ENCODE measurements at regions not wholly inside any gene's neighbourhood (a gene's known extent, or its start where the extent isn't known, plus 50 kb on each side); places are given as distances from the start of the nearest gene placed in this dataset.
"Not testable (repeated sequence)": the region's sequence is repeated elsewhere in the genome, so short reads cannot be mapped to it uniquely, and the experiment has no call there.

DNA sequence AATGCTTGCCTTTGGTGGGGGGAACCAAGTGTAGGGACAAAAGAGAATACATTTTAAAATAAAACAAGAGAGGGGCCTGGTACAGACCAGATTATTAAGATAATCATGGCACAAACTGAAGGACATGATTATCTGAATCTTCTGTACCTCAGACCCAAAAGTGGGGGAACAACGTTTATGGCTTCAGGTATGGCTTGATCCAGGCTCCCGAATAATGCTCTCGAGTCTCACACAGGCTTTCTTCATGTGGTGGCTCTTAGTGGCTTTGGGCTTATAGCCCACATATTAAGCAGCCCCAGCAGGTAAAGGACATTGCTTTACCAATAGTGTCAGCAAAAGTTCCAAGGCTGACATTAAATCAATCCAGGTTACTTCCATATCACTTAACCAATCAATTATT is 106.8 kb upstream of the FOXK1 start:
- H3K4me1 Mint-ChIP-seq: no peaks in the 10 kb centered on the region
- no peak for DNase-seq
- H3K36me3 Mint-ChIP-seq (ENCODE audit: low read depth): no peaks in the 10 kb centered on the region
- intact Hi-C loops (cut with micrococcal nuclease): no loop called here
- no peak overlapping the region for H3K27ac Mint-ChIP-seq
- peaks cover 9% of the 10 kb centered on the region for H3K9me3 Mint-ChIP-seq
- H3K27me3 Mint-ChIP-seq: no peaks in the 10 kb centered on the region
- no peak overlapping the region for H3K4me3 Mint-ChIP-seq

DNA sequence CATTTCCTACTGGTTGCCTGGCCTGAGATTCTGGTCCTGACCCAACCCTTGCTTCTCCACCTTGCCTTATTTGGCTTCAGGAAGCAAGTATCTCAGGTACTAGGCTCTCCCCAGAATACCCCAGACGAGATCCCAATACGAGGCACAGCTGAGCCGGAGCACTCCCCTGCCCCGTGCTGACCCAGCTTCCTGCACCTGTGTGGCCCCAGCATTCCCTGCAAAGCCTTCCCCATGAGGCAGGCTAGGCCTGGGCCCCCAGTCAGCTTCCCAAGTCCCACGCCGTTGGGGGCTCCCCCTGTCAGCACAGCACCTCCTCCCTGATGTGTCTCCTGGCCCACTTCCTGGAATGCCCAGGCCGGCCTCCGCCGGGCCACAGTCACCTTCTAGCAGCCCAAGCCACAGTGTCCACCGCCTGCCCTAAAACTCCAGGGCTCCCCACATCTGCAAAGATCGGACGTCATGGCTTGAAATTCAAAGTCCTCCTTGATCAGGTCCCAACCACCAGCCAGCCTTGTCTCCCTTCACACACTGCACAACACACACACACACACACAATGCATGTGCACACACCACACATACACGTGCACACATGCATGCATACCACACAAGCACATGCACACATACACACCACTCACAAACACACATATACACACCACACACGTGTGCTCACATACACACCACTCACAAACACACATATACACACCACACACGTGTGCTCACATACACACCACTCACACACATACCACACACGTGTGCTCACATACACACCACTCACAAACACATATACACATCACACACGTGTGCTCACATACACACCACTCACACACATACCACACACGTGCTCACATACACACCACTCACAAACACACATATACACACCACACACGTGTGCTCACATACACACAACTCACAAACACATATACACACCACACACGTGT is 78.9 kb upstream of the FOXK1 start:
- Mint-ChIP-seq H3K4me3 (no peak overlapping the region), H3K4me1 (no peaks in the 10 kb centered on the region), H3K27me3 (no peaks in the 10 kb centered on the region), H3K36me3 (ENCODE audit: low read depth) (no peaks in the 10 kb centered on the region), H3K9me3 (no peaks in the 10 kb centered on the region), H3K27ac (no peak overlapping the region)
- intact Hi-C loops (cut with micrococcal nuclease): no loop called here
- DNase-seq: no peak

DNA sequence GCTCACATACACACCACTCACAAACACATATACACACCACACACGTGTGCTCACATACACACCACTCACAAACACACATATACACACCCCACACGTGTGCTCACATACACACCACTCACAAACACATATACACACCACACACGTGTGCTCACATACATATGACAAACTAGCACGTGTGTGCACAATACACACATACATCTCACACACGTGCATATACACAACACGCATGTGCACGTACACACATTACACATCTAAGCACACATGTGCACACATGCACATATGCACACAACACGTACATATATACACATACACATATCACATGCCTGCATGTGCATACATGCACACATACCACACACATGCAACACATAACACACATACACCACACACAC is 78.3 kb upstream of the FOXK1 start:
- Mint-ChIP-seq H3K36me3 (ENCODE audit: low read depth) (no peaks in the 10 kb centered on the region), H3K9me3 (no peaks in the 10 kb centered on the region), H3K27ac (no peak overlapping the region), H3K4me3 (no peak overlapping the region), H3K4me1 (no peaks in the 10 kb centered on the region), H3K27me3 (no peaks in the 10 kb centered on the region)
- no peak for DNase-seq
- intact Hi-C loops (cut with micrococcal nuclease): no loop called here

DNA sequence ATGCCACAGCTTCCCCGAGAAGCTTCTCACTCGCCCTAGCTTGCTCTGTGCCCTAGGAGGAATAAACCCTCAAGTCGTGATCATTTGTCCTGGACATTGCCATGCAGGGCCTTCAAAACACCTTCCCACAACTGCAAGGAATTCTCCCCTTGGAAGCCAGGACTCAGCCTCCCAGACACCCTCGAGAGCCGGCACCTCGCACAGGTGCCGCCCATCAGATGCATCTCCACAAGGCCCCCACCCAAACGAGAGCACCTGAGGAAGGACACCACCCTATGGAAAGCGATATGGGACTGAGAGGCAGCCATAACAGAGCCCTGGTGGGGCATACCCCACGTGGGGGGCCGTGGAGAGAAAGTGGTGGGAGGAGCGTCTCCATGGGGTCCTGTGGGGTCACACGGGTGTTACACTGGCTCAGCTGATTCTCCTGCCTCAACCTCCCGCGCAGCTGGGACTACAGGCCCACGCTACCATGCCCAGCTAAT is 77.6 kb upstream of the FOXK1 start:
- intact Hi-C loops (cut with micrococcal nuclease): no loop called here

DNA sequence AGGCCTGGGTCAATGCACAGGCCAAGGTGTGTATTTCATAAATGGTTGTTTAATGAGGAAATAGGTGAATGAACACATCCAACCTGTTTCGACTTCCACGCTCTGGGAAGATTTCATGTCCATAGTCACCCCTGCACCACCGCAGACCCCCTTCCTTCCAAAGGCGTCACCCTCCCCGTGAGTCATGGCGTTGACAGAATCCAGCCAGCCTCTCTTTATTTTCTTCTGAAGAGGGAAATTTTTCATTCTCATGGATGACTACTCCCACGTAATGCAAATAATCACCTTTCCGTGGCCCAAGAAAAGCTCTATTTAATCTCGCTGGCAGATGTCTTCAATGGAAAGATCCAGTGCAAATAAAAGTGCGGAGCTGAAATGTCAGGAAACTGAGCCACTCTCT is 75.3 kb upstream of the FOXK1 start:
- H3K27ac Mint-ChIP-seq: no peak overlapping the region
- no peaks in the 10 kb centered on the region for H3K4me1 Mint-ChIP-seq
- intact Hi-C loops (cut with micrococcal nuclease): no loop called here
- no peak for DNase-seq
- H3K27me3 Mint-ChIP-seq: no peaks in the 10 kb centered on the region
- no peaks in the 10 kb centered on the region for H3K9me3 Mint-ChIP-seq
- H3K36me3 Mint-ChIP-seq (ENCODE audit: low read depth): no peaks in the 10 kb centered on the region
- no peak overlapping the region for H3K4me3 Mint-ChIP-seq

More for the DNA sequence above, 77.6 kb upstream of the FOXK1 start:
- no peaks in the 10 kb centered on the region for H3K27me3 Mint-ChIP-seq
- no peak overlapping the region for H3K4me3 Mint-ChIP-seq
- no peaks in the 10 kb centered on the region for H3K4me1 Mint-ChIP-seq
- no peak for DNase-seq
- H3K36me3 Mint-ChIP-seq (ENCODE audit: low read depth): no peaks in the 10 kb centered on the region
- no peak overlapping the region for H3K27ac Mint-ChIP-seq
- H3K9me3 Mint-ChIP-seq: no peaks in the 10 kb centered on the region

DNA sequence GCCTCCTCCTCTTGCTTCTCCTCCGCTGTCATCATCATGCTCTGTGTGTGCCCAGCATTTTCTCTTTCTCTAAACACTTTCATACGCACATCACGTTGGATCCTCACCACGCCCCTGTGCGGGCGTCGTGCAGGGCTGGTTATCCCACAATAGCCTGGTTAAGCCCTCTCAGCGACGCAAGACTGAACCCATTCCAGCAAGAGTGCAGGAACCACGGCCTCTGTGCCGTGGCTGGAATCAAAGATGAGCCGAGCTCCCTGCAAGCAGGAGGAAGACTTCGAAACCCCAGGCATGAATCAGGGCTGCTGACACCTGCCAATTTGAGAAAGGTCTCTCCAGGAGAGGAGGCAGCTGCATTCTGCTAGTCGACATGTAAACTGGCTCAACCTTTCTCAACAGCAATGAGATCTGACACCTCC is 74.8 kb upstream of the FOXK1 start:
- H3K27me3 Mint-ChIP-seq: no peaks in the 10 kb centered on the region
- intact Hi-C loops (cut with micrococcal nuclease): no loop called here
- H3K9me3 Mint-ChIP-seq: no peaks in the 10 kb centered on the region
- DNase-seq: no peak
- H3K36me3 Mint-ChIP-seq (ENCODE audit: low read depth): no peaks in the 10 kb centered on the region
- no peaks in the 10 kb centered on the region for H3K4me1 Mint-ChIP-seq
- no peak overlapping the region for H3K4me3 Mint-ChIP-seq
- no peak overlapping the region for H3K27ac Mint-ChIP-seq

DNA sequence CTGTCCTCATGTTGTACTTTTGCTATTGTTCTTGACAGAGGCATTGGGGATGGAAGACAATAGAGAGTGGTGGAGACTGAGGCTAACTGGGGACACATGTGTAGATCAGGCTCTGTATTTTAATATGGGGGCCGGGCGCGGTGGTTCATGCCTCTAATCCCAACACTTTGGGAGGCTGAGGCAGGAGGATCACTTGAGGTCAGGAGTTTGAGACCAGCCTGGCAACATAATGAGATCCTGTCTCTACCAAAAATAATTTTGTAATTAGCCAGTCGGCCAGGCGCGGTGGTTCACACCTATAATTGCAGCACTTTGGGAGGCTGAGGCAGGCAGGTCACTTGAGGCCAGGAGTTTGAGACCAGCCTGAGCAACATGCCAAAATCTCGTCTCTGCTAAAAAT is 72.5 kb upstream of the FOXK1 start:
- H3K27ac Mint-ChIP-seq; DNase-seq; intact Hi-C loops (cut with micrococcal nuclease); H3K4me3 Mint-ChIP-seq; H3K36me3 Mint-ChIP-seq (ENCODE audit: low read depth); H3K9me3 Mint-ChIP-seq; H3K27me3 Mint-ChIP-seq: not testable (repeated sequence)
- peaks cover 10% of the 10 kb centered on the region for H3K4me1 Mint-ChIP-seq

DNA sequence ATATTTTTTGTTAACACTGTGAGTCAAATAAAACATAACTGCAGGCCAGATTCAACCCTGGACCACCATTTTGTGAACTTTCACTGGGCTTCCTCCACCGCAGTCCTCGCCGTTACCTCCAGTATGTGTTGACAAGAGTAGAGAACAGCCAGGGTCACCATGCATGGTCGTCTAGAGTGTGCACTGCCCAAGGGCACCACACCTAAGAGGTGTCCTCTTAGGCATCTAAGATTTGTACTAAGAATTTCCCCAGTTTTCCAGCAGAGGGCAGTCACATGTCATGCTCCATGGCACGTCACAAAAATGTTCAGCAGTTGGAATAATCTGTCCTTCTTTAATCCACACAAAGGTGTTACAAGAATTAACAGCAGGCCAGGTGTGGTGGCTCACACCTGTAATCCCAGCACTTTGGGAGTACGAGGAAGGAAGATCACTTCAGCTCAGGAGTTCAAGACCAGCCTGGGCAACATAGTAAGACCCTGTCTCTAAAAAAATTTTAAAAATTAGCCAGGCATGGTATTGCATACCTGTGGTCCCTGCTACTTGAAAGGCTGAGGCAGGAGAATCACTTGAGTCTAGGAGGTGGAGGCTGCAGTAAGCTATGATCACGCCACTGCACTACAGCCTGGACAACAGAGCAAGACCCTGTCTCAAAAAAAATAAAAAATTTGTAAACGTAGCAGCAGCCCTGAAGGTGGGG is 71.2 kb upstream of the FOXK1 start:
- H3K9me3 Mint-ChIP-seq: no peaks in the 10 kb centered on the region
- intact Hi-C loops (cut with micrococcal nuclease): loop anchor here (1.0 to 10.0 kb wide), 3 partner anchors 74 to 274 kb away; partner anchors contain the start of gene RADIL
- H3K36me3 Mint-ChIP-seq (ENCODE audit: low read depth): no peaks in the 10 kb centered on the region
- peak; percentile 89 for DNase-seq
- H3K27me3 Mint-ChIP-seq: no peaks in the 10 kb centered on the region
- peaks cover 10% of the 10 kb centered on the region for H3K4me1 Mint-ChIP-seq
- no peak overlapping the region for H3K27ac Mint-ChIP-seq
- no peak overlapping the region for H3K4me3 Mint-ChIP-seq

DNA sequence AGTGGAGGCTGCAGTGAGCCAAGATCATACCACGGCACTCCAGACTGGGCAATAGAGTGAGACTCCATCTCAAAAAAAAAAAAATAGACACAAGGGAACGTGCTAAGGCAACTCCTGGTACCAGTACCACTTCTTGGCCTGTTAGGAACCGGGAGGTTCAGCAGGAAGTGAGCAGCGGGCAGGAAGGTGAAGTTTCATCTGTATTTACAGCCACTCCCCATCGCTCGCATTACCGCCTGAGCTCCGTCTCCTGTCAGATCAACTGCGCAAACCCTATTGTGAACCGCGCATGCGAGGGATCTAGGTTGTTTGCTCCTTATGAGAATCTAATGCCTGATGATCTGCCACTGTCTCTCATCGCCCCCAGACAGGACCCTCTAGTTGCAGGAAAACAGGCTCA is 69.9 kb upstream of the FOXK1 start:
- intact Hi-C loops (cut with micrococcal nuclease): loop anchor here (10.0 kb wide), 1 partner anchor 273 kb away; the partner anchor contains the start of gene RADIL
- Mint-ChIP-seq H3K36me3 (ENCODE audit: low read depth) (no peaks in the 10 kb centered on the region), H3K4me1 (peaks cover 10% of the 10 kb centered on the region)

DNA sequence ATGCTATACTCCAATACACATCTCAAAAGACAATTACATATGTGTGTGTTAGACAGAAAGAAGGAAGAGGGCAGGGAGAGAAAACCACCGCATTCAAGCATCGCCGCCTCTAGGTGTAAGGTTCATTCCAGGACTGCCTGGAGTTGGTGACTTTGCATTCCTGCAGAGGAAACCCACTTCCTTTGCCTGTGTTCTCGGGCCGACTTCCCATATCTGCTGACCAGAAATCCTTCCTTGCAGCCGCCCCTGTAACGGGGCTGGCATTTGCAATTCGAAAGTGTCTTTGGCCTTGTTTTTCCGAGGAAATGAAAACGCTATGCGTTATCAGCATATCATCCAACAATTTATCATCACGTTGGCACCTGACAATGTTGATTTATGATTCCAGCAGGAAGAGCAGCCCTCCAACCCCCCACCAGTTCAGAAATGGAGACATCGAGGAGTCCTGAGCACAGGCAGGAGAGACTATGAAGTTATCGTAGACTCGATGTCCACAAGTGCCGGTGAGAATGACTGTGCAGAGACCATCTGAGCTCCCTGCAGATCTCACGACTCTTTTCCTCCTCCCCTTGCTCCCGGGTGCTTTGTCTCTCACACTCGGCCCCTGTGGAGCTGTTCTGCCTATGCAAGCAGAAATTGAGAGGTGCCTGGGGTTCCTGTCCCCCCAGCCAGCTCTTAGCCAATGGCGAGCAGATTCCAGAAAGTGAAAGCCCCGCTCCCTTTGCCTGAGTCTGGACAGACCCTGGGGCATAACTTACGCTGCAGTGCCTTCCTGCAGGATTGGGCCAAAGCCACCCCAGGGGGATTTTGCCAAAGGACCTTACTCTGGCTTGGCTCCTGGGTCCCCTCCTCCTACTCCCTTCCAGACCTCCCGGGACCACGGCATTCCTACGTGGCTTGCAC is 68.9 kb upstream of the FOXK1 start:
- Mint-ChIP-seq H3K36me3 (ENCODE audit: low read depth) (no peaks in the 10 kb centered on the region), H3K9me3 (no peaks in the 10 kb centered on the region), H3K4me3 (peak overlapping the region; percentile 72), H3K4me1 (peaks cover 10% of the 10 kb centered on the region), H3K27me3 (no peaks in the 10 kb centered on the region), H3K27ac (no peak overlapping the region)
- intact Hi-C loops (cut with micrococcal nuclease): loop anchor here (10.0 kb wide), 1 partner anchor 272 kb away; the partner anchor contains the start of gene RADIL
- DNase-seq: peak; percentile 65

More for the DNA sequence above, 69.9 kb upstream of the FOXK1 start:
- Mint-ChIP-seq H3K27ac (no peak overlapping the region), H3K4me3 (no peak overlapping the region), H3K9me3 (no peaks in the 10 kb centered on the region), H3K27me3 (no peaks in the 10 kb centered on the region)
- no peak for DNase-seq

DNA sequence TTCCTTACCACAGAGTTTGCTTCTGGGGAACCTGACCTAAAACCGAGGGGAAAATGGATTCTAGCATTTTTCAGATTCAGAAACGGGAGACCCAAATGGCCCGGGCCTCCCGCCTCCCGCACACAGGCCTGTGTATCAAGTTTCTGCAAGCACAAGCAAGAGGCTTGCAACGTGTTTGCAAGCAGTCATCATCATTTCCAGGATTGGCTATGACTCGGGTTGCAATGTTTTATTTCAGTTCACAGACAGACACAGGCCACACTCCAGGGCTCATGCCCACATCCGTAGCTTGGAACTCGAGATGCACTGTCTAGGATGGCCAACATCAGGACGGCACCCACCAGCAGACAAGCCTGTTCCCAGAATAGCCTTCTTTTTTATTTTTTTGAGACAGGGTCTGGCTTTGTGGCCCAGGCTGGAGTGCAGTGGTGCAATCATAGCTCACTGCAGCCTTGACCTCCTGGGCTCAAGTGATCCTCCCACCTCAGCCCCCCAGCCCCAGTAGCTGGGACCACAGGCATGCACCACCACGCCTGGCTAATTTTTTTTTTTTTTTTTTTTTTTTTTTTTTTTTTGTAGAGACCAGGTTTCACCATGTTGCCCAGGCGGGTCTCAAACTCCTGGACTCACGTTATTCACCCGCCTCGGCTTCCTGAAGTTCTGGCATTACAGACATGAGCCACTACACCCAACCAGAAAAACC is 68.1 kb upstream of the FOXK1 start:
- no peak overlapping the region for H3K27ac Mint-ChIP-seq
- H3K36me3 Mint-ChIP-seq (ENCODE audit: low read depth): no peaks in the 10 kb centered on the region
- no peak for DNase-seq
- intact Hi-C loops (cut with micrococcal nuclease): loop anchor here (10.0 kb wide), 1 partner anchor 271 kb away; the partner anchor contains the start of gene RADIL
- no peaks in the 10 kb centered on the region for H3K9me3 Mint-ChIP-seq
- peaks cover 10% of the 10 kb centered on the region for H3K4me1 Mint-ChIP-seq
- no peak overlapping the region for H3K4me3 Mint-ChIP-seq
- H3K27me3 Mint-ChIP-seq: no peaks in the 10 kb centered on the region

DNA sequence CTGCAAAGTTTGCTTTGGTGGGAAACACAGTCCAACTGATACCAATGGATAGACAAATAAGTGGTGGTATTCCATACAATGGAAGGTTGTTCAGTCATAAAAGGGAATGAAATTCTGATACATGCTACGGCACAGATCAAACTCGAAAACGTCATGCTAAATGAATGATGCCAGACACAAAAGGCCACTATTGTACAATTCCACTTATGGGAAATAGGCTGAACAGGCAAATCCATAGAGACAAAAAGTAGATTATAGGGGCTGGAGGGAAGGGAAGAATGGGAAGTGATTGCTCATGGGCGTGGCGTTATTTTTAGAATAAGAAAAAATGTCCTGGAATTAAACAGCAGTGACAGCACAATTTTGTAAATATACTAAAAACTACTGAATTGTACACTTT is 66.0 kb upstream of the FOXK1 start:
- intact Hi-C loops (cut with micrococcal nuclease): loop anchor here (10.0 kb wide), 1 partner anchor 269 kb away; the partner anchor contains the start of gene RADIL
- no peak for DNase-seq
- Mint-ChIP-seq H3K27me3 (no peaks in the 10 kb centered on the region), H3K4me3 (no peak overlapping the region), H3K9me3 (peaks cover 2% of the 10 kb centered on the region), H3K36me3 (ENCODE audit: low read depth) (no peaks in the 10 kb centered on the region), H3K27ac (no peak overlapping the region), H3K4me1 (peaks cover 16% of the 10 kb centered on the region)

DNA sequence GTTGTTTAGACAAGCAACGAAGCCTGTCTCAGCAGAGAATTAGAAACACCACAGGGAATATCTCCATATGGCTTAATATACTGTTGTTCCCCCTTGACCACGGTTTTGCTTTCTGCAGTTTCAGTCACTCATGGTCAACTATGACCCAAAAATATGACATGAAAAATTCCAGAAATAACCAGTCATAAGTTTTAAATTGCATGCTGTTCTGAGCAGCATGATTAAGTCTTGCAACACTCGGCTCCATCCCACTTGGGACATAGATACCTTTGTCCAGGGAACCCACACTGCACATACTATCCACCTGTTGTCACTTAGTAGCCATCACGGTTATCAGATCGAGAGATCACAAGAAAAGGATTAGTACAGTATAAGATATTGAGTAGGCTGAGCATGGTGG is 60.7 kb upstream of the FOXK1 start:
- Mint-ChIP-seq H3K27me3 (peaks cover 3% of the 10 kb centered on the region), H3K27ac (no peak overlapping the region), H3K9me3 (peaks cover 12% of the 10 kb centered on the region), H3K4me3 (no peak overlapping the region), H3K36me3 (ENCODE audit: low read depth) (peaks cover 2% of the 10 kb centered on the region), H3K4me1 (peaks cover 10% of the 10 kb centered on the region)
- no peak for DNase-seq
- intact Hi-C loops (cut with micrococcal nuclease): no loop called here
